Fibroblast of skin of abdomen (primary cell): ENCODE measurements at regions not wholly inside any gene's neighbourhood (a gene's known extent, or its start where the extent isn't known, plus 50 kb on each side); places are given as distances from the start of the nearest gene placed in this dataset.

ENCODE experiments used
- DNase-seq: peaks from one replicate; pipeline ENCODE4 v3.0.0-alpha.2; 2013

DNA sequence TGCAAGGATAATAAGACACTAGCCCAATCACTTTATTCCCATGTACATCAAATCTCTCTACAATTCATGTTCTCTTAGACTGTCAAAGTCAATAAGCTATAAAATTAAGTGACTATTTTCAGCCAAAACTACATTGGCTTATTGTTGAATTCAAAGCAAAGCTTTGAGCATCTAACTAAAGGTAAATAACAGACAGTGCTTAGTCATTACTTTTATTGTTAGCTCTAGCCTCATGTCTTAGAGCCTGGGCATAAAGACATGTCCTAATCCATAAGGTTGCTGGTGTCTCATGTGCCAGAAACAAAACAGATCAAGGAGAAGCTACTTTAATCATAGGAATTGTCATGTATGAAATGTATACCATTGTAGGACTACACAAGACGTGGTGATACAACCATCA is 103.1 kb upstream of the UNC5C start:
- DNase-seq, result no peak

DNA sequence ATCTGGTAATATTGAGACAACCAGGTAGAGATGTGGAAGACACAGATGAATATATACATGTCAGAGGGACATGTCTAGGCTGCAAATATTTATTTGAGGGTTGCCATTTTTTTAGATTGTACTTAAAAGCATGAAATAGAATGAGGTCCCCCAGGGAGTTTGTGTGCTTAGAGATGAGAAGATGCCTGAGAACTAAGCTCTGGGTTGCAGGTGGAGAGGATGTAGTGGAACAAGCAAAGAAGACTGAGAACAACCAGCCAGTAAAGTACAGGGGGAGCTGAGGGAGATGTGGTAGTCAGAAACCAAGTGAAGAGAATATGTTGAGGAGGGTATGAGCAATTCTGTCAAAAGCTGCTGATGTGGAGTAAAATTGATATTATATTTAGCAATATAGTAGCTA is 95.6 kb upstream of the UNC5C start:
- no peak for DNase-seq

DNA sequence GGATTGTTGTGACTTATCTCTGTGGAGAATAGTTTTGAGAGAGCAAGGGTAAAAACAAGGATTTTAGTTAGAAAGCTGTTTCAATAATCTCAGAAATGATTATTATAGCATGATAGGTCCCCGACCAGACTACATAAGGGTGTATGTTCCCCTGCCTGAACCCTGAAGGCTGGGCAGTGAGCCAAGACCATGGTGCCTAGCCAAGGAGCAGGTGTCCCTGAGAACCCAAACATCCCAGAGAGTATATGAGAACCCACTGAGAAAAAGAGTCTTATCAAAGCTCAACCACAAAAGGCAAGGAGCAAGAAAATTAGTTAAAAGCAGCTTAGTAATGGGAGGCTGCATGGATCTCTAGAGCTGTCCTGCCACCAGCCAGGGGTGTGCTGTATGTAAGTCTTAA is 94.9 kb upstream of the UNC5C start:
- no peak for DNase-seq

DNA sequence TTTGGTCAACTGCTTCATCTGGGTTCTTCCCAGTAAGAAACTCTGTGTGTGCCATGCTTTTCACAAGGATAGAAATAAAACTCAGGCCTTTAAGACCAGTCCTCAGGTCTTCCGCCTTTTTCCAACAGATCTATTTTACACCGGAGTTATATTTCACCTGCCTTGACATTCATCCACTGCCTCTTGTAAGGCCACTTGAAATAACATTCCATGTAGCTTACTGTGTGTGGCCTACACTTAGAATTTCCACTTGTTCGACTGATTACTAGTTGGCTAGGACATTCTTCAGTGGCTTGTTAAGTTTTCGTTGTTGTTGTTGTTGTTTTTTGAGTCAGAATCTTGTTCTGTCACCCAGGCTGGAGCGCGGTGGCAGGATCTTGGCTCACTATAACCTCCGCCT is 92.8 kb upstream of the UNC5C start:
- DNase-seq, result no peak

DNA sequence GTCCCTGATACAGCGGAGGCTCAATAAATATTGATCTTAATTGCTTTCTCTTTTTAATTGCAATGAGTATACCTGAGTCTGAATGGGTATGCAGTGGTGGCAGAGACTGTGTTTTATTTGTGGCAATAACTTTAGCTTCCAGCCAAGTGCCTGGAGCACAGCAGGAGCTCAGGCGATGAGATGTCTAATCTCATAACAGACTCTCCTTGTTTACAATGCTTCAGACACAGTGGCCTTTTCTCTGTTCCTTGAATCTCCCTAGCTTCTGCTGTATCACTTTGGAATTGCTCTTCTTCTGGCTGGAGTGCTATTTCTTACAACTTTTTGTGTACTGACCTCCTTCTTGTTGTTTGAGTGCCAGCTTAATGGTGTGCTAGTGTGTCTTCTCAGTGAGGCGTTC is 91.5 kb upstream of the UNC5C start:
- no peak for DNase-seq

DNA sequence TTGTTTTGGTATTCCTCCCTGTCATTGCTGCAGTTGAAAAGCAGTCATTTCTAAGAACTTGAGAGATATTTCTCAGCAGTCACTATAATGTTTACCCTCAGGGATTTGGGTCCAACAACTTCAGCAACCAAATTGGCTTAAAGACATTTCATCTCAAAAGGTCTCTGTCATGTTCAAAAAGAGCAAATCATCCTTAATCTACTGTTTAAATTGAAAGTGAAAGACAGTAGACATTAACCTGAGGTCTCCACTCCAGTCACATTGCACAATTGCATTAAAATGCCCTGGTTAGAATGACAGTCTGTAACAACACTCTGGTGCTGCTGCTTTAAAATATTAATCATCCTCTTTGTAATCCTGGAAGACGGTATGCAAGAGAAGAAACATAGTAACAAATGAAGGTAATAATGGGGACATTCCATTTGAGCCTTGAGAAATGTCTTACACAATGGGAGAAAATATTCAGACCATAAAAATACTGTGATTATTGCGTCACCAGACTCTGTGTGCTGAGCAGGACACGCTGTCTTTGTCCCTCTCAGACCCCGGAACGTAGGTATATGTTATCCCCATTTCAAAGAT is 90.2 kb upstream of the UNC5C start:
- DNase-seq, result no peak

DNA sequence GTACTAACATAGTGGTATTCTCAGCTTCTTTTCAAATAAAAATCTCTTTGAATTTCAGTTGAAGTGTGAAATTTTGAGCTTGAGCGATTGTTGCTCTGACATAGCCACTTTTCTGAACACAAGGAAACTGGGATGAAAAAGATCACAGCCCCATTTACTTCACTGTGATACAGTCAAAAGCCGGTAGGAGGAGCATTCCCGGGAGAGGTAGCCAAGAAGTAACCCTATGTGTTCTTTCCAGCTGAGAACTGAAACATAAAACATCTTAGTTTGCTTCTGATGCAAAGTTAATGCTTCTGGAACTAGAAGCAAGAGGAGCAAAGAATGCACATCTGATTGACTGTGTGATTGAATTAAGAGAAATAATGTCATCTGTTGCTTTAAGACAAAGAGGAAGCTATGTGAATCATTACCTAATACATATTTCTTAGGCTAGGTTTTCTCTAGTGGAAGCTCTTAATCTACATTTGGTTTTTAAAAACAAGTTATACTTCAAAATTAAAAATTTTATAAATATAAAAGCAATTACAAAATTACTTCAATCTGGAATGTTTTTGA is 88.3 kb upstream of the UNC5C start:
- no peak for DNase-seq

DNA sequence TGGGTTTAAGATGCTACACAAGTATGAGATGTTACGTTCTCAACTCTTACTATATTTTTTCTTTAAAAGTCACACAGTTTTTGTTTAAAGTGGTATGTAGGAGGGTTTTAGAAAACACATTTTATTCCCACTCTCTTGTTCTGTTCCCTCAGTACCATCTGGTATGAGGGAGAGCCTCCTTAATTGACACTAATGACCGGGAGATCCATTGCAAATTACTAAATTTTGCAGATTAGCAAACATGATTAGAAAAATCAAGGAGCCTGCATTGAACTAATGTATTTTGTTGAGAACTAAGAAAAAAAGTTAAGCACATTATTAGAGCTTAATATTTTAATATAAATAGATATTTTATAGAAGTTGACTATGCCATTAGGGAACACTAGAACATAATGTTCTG is 87.3 kb upstream of the UNC5C start:
- no peak for DNase-seq

DNA sequence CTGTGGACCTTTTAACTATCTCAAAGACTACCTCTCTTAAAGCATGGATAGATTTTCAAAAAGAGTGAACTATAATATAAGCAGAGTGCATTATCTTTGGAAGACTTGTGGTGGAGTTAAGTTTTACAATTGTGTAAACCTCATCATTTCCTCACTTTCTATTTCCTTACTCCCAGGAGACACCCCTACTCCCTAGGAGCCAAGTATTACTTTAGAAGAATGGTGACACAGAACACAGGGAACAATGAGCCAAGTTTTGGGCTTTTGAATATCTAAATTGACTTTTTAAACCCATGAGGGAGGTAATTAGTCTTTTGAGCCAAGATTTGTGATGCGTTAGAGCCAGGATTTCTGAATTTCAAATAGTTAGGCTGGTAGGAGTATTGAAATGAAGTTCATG is 78.9 kb upstream of the UNC5C start:
- no peak for DNase-seq

DNA sequence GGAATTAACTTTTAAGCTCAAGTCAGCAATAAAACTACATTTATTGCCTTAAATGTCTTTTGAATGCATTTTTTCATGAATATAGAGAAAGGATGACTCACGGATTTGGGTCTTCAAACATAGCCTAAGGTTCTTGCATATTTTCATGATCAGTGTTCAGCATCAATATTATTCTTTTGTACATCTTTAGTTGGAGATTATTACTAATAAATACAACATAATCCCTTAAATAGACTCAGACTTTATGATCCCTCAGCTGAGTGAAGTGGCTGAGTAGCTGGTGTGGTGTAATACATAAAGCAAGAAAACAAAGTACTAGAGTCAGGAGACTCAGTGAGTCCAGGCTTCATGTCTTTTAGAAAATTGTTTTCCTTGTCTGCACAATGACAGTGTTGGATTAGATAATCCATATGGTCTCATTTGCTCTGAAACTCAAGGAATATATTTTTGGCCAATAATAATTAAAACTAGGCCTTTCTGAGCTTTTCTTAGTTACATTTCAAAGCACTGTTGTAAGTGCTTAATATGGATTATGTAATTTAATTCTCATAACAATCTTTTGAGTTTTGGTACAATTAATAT is 78.3 kb upstream of the UNC5C start:
- no peak for DNase-seq

DNA sequence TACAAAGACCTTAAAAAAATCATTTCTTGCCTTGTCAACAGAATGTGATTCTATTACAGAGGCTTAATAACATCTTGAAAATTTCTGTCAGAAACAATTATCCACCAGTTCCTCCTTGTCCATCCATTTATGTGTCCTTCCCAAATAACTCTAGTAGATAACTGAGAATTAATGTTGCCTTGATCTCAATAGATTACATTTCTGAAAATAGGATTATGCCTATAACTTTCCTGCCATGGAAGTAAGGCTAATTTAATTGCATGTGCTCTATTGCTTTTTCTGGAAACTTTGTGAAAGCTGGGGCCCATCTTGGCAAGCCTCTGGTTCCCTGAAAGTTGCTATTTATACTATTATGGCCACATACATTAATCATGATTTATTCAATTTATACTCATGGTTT is 76.2 kb upstream of the UNC5C start:
- DNase-seq, result no peak

DNA sequence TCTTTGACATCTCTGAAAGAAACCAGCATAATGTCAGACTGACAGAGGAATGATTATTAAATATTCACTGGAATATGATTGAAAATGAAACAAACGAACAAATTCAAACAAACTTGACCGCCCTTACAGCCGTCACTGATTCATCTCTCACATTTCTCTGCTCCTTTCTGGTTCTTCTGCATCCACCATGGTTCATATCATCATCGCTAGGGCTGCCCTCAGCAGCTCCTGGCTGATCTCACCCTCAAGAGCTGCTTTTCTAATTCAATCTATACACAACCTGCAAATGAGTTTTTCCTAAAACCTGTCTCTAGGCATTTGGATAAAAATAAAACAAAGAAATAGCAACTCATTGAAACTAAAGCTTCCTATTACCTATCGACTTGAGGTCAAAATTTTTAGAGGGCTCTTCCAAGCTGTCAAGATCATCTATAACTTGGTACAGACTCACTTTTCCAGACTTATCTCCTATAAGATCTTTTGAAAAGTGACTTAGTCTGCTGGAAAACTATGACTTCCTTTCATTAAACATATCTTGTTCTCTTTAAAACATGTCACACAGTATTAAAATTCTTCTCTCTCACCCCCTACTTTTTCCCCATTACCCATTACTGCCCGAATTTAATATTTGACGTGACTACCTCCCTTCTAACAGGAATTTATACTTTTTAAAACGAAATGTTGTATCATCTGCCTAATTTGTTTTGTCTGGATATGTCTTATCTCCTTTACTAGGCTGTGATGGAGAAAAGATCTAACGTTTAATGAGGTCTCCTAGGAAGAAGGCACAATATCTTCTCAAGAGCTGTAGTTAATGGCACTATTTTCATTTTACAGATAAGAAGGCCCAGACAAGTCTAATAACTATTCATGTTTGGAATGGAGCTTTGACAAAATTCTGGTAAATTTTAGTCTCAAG is 71.0 kb upstream of the UNC5C start:
- no peak for DNase-seq

DNA sequence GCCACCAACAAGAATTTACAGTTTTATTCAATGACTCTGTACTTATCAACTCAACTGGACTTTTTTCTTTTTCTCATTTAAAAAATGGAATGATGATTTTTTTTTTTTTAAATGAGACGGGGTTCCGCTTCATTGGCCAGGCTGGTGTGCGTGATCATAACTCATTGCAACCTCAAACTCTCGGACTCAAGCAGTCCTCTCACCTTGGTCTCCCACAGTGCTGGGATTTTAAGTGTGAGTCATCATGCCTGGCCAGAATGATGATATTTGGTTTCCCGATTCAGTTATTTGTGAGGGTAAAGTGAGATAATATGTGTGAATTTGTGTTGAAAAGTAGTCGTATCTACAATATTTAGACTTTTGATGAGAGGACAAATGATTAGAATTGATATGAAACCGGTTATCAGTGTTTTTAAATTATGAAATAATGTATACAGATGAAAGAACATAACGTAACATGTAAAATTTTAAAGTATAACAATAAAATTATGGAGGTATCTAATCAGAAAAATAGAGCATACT is 66.0 kb upstream of the UNC5C start:
- DNase-seq, result no peak

DNA sequence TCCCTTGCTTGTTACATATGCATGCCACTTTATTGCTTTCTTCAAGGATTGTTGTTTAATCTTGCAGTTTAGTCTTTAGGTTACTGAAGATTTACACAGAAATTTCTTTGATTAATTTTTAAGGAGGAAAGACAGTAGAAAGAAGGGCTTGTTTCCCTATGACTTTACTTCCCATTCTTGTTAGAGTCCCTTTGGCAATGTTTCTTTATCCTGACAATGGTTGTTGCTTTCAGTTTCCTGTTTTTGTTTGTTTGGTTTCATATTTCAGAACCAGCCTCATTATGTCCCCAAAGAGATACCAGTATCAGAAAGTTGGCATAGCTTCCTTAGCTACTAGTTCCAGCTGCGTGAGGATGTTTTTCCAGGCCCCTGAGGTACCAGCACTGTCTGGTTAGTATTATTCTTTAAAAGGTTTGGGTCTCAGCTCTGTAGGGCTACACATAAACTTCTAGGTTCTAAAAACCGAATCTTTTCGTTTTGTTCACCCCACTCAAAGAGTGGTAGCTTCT is 61.3 kb upstream of the UNC5C start:
- DNase-seq, result no peak

DNA sequence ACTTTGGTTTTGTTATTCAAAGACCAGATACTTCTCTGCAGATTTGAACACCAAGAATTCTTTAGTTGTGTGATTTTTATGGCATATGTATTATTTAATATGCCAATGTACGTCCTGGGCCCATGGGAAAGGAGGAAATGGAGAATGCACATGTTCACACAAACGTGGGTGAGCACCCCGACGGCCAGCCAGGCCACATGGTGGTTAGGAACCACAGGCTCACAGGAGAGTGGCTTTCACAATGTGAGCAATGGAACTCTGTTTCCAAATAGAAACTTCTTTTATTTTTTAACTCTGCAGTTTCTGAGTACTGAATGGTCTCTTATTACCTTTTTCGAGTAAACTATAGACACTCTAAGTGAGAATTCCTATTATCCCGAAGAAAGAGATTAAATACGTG is 58.0 kb upstream of the UNC5C start:
- DNase-seq, result no peak

DNA sequence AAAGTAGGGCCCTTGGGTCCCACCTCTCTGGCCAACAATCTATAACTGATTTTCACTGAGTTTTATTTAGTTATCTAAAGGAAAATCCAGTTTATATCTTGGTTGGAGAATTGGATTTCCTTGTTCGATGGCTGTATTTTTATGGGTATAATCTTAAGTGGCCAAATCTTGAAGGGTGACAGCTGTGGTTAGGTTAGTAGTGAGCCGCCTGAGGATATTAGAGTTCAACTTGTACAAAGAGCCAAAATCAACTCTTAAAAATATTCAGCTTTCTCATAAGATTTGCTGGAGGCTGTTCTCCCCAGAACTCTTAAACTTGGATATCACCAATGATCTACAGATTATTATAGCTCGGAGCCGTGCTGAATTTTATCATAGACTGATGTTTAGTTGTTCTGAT is 54.6 kb upstream of the UNC5C start:
- DNase-seq, result no peak

DNA sequence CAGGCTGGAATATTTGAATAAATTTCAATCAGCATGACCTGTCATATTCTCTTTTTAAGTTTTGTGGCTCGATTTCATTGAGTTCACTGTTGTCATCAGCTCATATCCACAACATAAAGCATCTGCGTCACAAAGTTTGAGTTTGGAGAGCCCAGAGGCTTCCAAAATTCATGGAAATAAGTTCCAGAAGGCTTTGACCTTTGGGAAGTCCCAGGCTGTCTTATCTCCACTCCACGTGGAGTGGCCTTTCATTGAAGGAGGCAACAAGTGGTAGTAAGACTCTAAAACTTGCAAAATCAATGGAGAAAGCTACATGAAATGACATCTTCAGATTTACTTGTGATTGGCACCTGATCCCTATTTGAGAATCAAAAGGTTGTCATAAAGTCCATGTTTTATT is 54.1 kb upstream of the UNC5C start:
- DNase-seq, result no peak

DNA sequence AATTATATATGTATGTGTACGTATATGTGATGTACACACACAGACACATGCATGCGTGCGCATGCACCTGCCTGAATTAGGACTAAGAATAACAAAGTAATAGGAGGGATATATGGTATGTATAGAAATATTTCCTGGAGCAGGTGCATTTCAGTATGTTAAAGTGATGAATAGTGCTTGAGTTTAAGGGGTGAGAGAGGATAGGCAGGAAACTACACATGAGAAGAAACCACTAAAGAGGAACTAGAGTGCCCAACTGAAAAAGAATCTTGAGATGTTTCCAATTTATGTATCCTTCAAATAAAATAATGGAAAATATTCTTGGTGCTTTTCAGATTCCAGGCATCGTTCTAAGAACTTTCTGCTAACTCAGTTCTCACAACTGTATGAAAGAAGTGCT is 52.6 kb upstream of the UNC5C start:
- DNase-seq, result no peak

DNA sequence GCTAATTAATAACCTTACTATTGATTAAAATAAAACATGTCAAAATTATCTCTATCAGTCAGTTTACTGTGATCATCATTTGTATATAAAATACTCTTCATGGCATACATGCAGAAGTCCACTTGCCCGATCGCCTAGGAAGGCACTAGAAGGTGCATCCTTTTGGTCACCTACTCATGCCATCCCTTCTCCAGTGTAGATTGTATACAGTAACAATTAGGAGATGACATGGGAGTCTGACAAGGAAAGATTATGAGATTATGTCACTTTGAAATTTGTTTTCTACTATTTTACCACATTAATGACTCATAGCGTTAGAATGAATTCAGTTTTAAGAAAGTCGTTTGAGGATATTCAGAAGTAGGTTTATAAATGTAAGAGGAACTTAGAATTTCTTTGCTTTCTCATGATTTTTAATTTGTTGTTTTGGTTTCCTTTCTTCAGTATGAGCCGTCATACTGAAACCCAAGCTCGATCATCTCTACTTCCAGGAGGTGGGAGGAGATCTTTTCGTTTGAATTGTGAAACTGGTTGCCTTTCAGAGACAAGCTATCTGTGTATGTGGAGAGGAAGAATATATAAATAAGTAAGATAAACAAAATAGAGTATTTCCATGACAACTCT is 51.1 kb upstream of the UNC5C start:
- DNase-seq, result no peak
